WI38 (cell line): ENCODE measurements at regions not wholly inside any gene's neighbourhood (a gene's known extent, or its start where the extent isn't known, plus 50 kb on each side); places are given as distances from the start of the nearest gene placed in this dataset.

Experiments
- H3K4me3 ChIP-seq: 2 replicates; pipeline ENCODE4 v1.5.1; 2011; ENCODE audit warnings: low read depth, mild to moderate bottlenecking, control low read depth, low read length
- TF ChIP-seq, protein P1 (sequence below): IDR thresholded peaks from 2 replicates; pipeline ENCODE4 v1.5.1; 2012; ENCODE audit warnings: low read depth, mild to moderate bottlenecking, control low read depth, low read length

DNA sequence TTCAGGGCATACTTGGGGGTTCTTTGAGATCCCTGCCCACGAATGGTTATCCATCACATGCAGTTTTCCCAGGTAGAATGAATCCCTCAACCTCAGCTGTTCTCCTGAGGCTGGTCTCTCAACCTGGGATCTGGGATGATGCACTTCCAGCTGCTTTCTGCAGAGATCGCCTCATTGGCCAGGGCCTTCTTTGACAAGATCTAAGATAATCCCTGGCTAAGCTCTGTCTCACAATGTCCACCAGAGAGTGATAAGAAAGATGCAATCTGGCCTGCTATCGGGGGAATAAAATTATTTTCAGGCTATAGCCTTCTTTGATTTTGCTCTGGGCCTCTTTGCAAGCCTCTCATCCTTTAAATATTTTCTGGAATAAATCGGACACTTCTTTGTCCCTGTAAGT, 1021.1 kb downstream of the EFNB2 start:
- TF ChIP-seq, protein P1, sequence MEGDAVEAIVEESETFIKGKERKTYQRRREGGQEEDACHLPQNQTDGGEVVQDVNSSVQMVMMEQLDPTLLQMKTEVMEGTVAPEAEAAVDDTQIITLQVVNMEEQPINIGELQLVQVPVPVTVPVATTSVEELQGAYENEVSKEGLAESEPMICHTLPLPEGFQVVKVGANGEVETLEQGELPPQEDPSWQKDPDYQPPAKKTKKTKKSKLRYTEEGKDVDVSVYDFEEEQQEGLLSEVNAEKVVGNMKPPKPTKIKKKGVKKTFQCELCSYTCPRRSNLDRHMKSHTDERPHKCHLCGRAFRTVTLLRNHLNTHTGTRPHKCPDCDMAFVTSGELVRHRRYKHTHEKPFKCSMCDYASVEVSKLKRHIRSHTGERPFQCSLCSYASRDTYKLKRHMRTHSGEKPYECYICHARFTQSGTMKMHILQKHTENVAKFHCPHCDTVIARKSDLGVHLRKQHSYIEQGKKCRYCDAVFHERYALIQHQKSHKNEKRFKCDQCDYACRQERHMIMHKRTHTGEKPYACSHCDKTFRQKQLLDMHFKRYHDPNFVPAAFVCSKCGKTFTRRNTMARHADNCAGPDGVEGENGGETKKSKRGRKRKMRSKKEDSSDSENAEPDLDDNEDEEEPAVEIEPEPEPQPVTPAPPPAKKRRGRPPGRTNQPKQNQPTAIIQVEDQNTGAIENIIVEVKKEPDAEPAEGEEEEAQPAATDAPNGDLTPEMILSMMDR, result no peak
- no peak overlapping the region for H3K4me3 ChIP-seq

DNA sequence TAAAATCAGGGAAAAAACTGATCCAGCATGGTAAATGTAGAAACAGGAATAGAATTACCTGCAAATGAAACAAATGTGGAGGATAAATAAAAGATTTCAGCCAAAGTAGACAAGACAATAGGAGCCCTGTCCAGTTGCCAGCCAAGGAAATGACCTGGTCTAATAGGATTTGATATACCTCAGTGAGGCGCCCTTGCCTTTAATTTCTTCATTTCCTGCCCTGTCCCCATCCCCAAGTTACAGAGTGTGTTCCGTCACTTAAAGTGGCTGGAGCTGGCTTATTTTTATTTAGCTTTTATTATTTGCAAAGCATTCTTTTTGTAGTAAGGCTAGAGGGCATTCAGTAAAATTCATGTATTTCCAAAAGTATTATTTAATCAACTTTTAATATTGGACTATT, 1022.0 kb downstream of the EFNB2 start:
- TF ChIP-seq, protein P1, result no peak

DNA sequence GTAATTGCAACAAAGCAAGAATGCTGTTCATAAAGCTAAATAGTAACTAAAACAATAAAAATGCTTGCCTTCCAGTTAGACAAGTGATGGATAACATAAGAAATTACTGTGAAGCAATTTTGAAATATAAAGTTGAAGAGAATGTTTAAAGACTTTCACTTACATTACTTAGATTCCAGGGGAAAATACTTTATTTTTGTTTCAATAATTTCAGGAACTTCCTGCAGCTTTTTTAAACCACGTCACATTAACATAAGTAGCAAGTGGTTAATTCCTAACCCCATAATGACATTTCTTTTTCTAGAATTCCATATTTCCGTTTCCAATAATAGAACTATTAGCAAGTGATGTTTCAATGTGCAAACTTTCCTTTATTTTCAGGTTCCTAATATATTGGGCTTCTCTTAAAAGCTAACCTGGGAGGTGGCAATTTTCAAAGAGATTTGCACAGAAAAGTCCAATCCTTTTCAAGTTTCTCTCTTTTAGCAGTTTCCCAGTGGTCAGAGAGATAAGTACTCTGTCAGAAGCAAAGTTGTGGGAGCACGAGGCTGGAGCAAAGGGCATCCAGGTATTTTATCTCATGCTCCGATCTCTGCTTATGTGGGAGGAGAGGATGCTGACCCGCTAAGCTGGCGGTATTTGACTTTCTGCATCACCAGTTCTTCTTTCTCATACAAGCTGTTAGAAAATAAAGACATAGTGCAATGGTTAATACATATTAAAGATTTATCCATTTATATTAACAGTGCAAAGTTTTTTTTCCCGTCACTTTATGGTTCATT, 1025.3 kb downstream of the EFNB2 start:
- TF ChIP-seq, protein P1, result no peak
- H3K4me3 ChIP-seq, result no peak overlapping the region

More for the DNA sequence above, 1022.0 kb downstream of the EFNB2 start:
- H3K4me3 ChIP-seq, result no peak overlapping the region

DNA sequence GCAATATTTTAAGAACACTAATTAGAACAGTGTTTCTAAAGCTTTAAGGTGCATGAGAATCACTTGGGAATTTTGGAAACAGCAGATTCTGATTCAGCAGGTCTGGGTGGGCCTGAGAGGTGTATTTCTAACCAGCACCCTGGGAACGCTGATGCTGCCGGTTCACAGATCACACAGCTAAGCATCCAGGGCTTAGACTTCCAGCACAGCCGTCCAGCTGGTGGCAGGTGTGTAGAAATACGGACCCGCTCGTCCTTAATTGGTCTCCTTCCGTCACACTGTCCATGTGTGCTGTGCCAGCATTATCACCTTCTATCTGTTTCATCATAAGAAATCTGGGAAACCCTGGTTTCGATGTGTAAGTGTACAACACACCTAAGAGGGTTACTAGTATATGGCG, 1029.0 kb downstream of the EFNB2 start:
- H3K4me3 ChIP-seq, result no peak overlapping the region
- TF ChIP-seq, protein P1, result no peak

DNA sequence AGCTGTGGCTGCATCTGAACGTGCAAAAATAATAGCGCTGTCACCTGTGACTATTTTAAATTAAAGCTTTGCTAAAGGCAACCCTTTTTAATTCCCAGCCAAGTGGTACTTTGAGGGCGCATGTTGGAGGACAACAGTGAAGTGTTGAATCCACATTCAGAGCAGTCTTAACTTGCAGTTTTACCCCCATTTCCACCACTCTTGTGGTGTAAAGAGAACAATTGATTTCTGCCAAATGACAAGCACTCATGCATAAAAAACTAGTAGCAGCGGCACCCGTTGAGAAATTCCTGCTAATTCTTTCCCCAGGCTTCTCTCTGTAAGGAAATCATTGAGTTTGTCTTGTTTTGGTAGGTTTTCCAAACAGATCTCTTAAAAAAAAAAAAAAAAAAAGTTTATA, 1033.3 kb downstream of the EFNB2 start:
- H3K4me3 ChIP-seq, result no peak overlapping the region
- TF ChIP-seq, protein P1, result no peak

DNA sequence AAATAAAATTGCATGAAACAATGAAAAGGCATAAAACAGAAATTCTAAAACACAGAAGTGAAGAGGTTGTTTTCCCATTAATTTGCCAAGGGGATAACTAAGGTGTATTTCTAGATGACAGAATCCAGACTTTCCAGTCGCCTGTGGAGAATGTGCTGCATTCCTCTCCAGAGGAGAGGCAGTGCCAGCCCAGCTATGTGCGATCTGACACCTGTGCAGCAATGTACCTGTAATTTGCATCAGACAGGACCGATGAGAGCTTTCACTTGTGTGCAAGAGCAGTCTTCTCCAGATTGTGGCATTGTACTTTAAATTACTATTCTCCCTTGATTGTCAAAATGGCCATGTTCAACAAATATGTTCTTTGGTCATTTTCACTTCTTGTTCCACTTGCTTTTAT, 1037.9 kb downstream of the EFNB2 start:
- H3K4me3 ChIP-seq, result no peak overlapping the region
- TF ChIP-seq, protein P1, result no peak

DNA sequence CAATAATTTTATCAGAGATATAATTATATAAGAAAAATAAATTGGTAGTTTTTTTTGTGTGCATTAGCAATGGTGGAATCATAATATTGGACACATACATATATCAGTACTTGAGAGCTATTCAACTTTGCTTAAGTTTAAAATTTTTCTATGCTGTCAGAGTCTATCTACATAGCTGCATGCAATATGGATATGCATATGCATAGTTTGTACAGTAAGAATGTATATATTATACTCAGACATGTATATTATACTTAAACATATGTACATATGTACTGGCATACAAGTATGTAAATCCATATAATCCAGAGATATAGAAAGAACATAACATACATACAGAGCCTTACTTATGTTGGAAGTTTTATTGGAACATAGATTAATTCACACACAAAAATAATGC, 1043.2 kb downstream of the EFNB2 start:
- TF ChIP-seq, protein P1, result no peak
- no peak overlapping the region for H3K4me3 ChIP-seq
